ENCODE measurements at regions not wholly inside any gene's neighbourhood (a gene's known extent, or its start where the extent isn't known, plus 50 kb on each side); places are given as distances from the start of the nearest gene placed in this dataset.

GRCh38 chr13:86653009-86653408, 853.8 kb upstream of the SLITRK6 start:
- no peak for DNase-seq
- Histone ChIP-seq H3K4me1 (ENCODE audit: insufficient read depth) (no peaks in the 10 kb centered on the region), H3K4me2 (ENCODE audit: unreplicated experiment) (no peak overlapping the region), H3K9me2 (ENCODE audit: insufficient read depth) (no peaks in the 10 kb centered on the region), H3K4me3 (no peak overlapping the region), H3K27me3 (replicated peaks; ENCODE audit: insufficient read depth) (no peaks in the 10 kb centered on the region), H3K36me3 (ENCODE audit: low read depth) (no peaks in the 10 kb centered on the region), H3K9ac (no peak overlapping the region), H2AFZ (no peak overlapping the region), H3K79me2 (ENCODE audit: insufficient read depth) (no peaks in the 10 kb centered on the region), H3K27ac (no peak overlapping the region), H3K9me3 (ENCODE audit: low read depth) (no peaks in the 10 kb centered on the region), H4K20me1 (ENCODE audit: insufficient read depth) (no peaks in the 10 kb centered on the region), H3F3A (ENCODE audit: insufficient read depth) (no peaks in the 10 kb centered on the region)
- TF ChIP-seq EZH2phosphoT487 (IDR thresholded peaks at IDR 0.05; ENCODE audit: insufficient read depth, low read depth), result no peak
- in situ Hi-C loops (cut with MboI), result no loop called here

- DNase-seq, result no peak
- H3K79me2 ChIP-seq (ENCODE audit: insufficient read depth), result no peaks in the 10 kb centered on the region
- H2AFZ ChIP-seq, result no peak overlapping the region
- H3K27ac ChIP-seq, result no peak overlapping the region
- H3F3A ChIP-seq (ENCODE audit: insufficient read depth), result no peaks in the 10 kb centered on the region
- H3K9ac ChIP-seq, result no peak overlapping the region
- in situ Hi-C loops (cut with MboI), result no loop called here
- no peaks in the 10 kb centered on the region for H3K27me3 ChIP-seq (replicated peaks; ENCODE audit: insufficient read depth)
- no peaks in the 10 kb centered on the region for H3K4me1 ChIP-seq (ENCODE audit: insufficient read depth)
- H4K20me1 ChIP-seq (ENCODE audit: insufficient read depth), result no peaks in the 10 kb centered on the region
- H3K4me2 ChIP-seq (ENCODE audit: unreplicated experiment), result no peak overlapping the region
- no peaks in the 10 kb centered on the region for H3K9me2 ChIP-seq (ENCODE audit: insufficient read depth)
- H3K36me3 ChIP-seq (ENCODE audit: low read depth), result no peaks in the 10 kb centered on the region
- no peaks in the 10 kb centered on the region for H3K9me3 ChIP-seq (ENCODE audit: low read depth)
- H3K4me3 ChIP-seq, result no peak overlapping the region
- TF ChIP-seq EZH2phosphoT487 (IDR thresholded peaks at IDR 0.05; ENCODE audit: insufficient read depth, low read depth) (no peak), EZH2 (IDR thresholded peaks at IDR 0.05; ENCODE audit: insufficient read depth, poor library complexity, severe bottlenecking) (no peak)
- WGBS, 2 experiments (ENCODE audit: low coverage in 1 of 2, low lambda C conversion rate in 2 of 2, missing lambda C conversion rate in 2 of 2), result 42 to 45% methylated on average over 3 of the region's 3 CpGs
These were observed 856.3 kb upstream of the SLITRK6 start for GRCh38 chr13:86655561-86655960.

- H2AFZ ChIP-seq, result no peak overlapping the region
- H3K9ac ChIP-seq, result no peak overlapping the region
- no peaks in the 10 kb centered on the region for H3K79me2 ChIP-seq (ENCODE audit: insufficient read depth)
- H3K4me2 ChIP-seq (ENCODE audit: unreplicated experiment), result no peak overlapping the region
- H3K36me3 ChIP-seq (ENCODE audit: low read depth), result no peaks in the 10 kb centered on the region
- no peaks in the 10 kb centered on the region for H3K27me3 ChIP-seq (replicated peaks; ENCODE audit: insufficient read depth)
- in situ Hi-C loops (cut with MboI), result no loop called here
- H3K4me3 ChIP-seq, result no peak overlapping the region
- no peaks in the 10 kb centered on the region for H3K4me1 ChIP-seq (ENCODE audit: insufficient read depth)
- no peaks in the 10 kb centered on the region for H3F3A ChIP-seq (ENCODE audit: insufficient read depth)
- no peak for DNase-seq
- no peak overlapping the region for H3K27ac ChIP-seq
- no peaks in the 10 kb centered on the region for H4K20me1 ChIP-seq (ENCODE audit: insufficient read depth)
- H3K9me2 ChIP-seq (ENCODE audit: insufficient read depth), result no peaks in the 10 kb centered on the region
- 57 to 64% methylated on average over 1 of the region's 1 CpG for WGBS, 2 experiments (ENCODE audit: low coverage in 1 of 2, low lambda C conversion rate in 2 of 2, missing lambda C conversion rate in 2 of 2)
- H3K9me3 ChIP-seq (ENCODE audit: low read depth), result no peaks in the 10 kb centered on the region
- TF ChIP-seq EZH2phosphoT487 (IDR thresholded peaks at IDR 0.05; ENCODE audit: insufficient read depth, low read depth) (no peak), EZH2 (IDR thresholded peaks at IDR 0.05; ENCODE audit: insufficient read depth, poor library complexity, severe bottlenecking) (no peak)
These were observed 860.9 kb upstream of the SLITRK6 start for GRCh38 chr13:86660090-86660489.

GRCh38 chr13:86665842-86666241, 866.6 kb upstream of the SLITRK6 start:
- Histone ChIP-seq H2AFZ (no peak overlapping the region), H3K36me3 (ENCODE audit: low read depth) (no peaks in the 10 kb centered on the region), H3K4me1 (ENCODE audit: insufficient read depth) (no peaks in the 10 kb centered on the region), H3K4me2 (ENCODE audit: unreplicated experiment) (no peak overlapping the region), H3K27me3 (replicated peaks; ENCODE audit: insufficient read depth) (no peaks in the 10 kb centered on the region), H3K79me2 (ENCODE audit: insufficient read depth) (no peaks in the 10 kb centered on the region), H3K27ac (no peak overlapping the region), H3K4me3 (no peak overlapping the region), H4K20me1 (ENCODE audit: insufficient read depth) (no peaks in the 10 kb centered on the region), H3K9ac (no peak overlapping the region), H3K9me2 (ENCODE audit: insufficient read depth) (no peaks in the 10 kb centered on the region), H3K9me3 (ENCODE audit: low read depth) (no peaks in the 10 kb centered on the region), H3F3A (ENCODE audit: insufficient read depth) (no peaks in the 10 kb centered on the region)
- in situ Hi-C loops (cut with MboI), result no loop called here
- DNase-seq, result no peak
- TF ChIP-seq EZH2 (IDR thresholded peaks at IDR 0.05; ENCODE audit: insufficient read depth, poor library complexity, severe bottlenecking) (no peak), EZH2phosphoT487 (IDR thresholded peaks at IDR 0.05; ENCODE audit: insufficient read depth, low read depth) (no peak)
- WGBS, 2 experiments (ENCODE audit: low coverage in 1 of 2, low lambda C conversion rate in 2 of 2, missing lambda C conversion rate in 2 of 2), result 41 to 50% methylated on average over 3 of the region's 3 CpGs

GRCh38 chr13:86673931-86674431, 874.8 kb upstream of the SLITRK6 start:
- Histone ChIP-seq H3K4me2 (ENCODE audit: unreplicated experiment) (no peak overlapping the region), H3K9ac (no peak overlapping the region), H3K36me3 (ENCODE audit: low read depth) (no peaks in the 10 kb centered on the region), H3K27me3 (replicated peaks; ENCODE audit: insufficient read depth) (no peaks in the 10 kb centered on the region), H3F3A (ENCODE audit: insufficient read depth) (no peaks in the 10 kb centered on the region), H3K27ac (no peak overlapping the region), H3K9me2 (ENCODE audit: insufficient read depth) (no peaks in the 10 kb centered on the region), H3K4me3 (no peak overlapping the region), H4K20me1 (ENCODE audit: insufficient read depth) (no peaks in the 10 kb centered on the region), H2AFZ (no peak overlapping the region), H3K9me3 (ENCODE audit: low read depth) (peaks cover 4% of the 10 kb centered on the region), H3K79me2 (ENCODE audit: insufficient read depth) (no peaks in the 10 kb centered on the region), H3K4me1 (ENCODE audit: insufficient read depth) (no peaks in the 10 kb centered on the region)
- in situ Hi-C loops (cut with MboI), result no loop called here
- DNase-seq, result no peak
- no peak for TF ChIP-seq EZH2 (IDR thresholded peaks at IDR 0.05; ENCODE audit: insufficient read depth, poor library complexity, severe bottlenecking)
- no peak for TF ChIP-seq EZH2phosphoT487 (IDR thresholded peaks at IDR 0.05; ENCODE audit: insufficient read depth, low read depth)

Data from GM23248 (cell line).